ENCODE measurements at regions not wholly inside any gene's neighbourhood (a gene's known extent, or its start where the extent isn't known, plus 50 kb on each side); places are given as distances from the start of the nearest gene placed in this dataset.
A peak's percentile ranks its signal among the peaks of the same experiment; 100 is the strongest.

DNA sequence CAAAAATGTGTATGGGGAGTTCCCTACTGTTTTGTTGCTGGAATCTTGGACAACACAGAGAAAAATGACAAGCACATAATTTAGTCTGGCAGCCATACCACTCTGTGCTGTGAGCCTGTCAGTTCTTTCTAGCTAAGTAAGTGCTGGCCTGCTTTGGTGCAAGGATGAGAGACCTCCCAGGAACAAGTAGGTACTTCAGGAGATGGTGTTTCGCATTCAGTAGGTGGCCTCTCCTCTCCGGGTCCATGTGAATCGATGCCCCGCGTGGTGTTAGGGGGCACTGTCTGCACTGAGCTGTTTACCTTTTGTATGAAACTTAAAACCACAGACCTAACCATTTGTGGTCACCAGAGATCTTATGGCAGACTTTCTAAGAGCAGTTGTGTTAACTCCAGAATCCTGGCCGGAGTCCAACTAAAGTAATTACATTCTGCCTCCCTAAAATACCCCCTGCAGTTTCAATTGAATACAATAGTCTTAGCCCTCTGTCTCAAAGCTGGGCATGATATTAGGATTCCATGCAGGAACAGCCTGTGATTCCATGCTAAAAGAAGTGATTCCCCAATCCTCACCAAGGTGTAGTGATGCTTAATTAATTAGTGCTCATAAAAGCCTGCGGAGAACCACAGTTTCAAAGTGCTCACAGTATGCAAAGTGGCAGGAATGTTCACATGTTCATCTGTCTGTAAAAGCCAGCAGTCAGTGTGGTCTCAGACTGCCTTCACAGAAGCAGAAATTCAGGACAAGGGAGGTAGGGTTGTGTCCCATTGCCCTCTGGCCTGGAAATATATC, 64.2 kb downstream of the LLPH start:
- peak; percentile 89 for DNase-seq (ENCODE audit: low read depth)

GRCh38 chr12:66065641-66066136, 64.9 kb downstream of the LLPH start:
- DNase-seq (ENCODE audit: low read depth) = peak; percentile 32

- DNase-seq (ENCODE audit: low read depth) = no peak
Measured at GRCh38 chr12:66065150-66065549, 65.4 kb downstream of the LLPH start.

DNA sequence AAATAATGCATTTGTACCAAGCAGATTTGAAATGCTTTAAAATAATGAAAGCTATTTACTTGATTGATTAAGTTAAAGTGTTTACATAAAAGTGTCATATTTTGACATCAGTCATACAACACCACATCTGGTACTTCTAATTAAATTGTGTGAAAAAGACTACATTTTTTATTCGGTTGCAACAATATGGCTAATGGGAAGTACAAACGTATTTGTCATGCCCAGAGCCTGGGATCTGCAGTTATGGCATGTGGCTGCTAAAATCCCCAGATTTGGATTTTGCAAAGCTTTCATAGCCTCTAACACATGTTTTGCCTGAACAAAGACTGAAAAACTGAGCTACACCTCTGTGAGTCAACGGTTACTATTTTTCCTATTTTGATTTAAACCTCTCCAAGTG, 66.6 kb downstream of the LLPH start:
- DNase-seq (ENCODE audit: low read depth) = no peak

DNA sequence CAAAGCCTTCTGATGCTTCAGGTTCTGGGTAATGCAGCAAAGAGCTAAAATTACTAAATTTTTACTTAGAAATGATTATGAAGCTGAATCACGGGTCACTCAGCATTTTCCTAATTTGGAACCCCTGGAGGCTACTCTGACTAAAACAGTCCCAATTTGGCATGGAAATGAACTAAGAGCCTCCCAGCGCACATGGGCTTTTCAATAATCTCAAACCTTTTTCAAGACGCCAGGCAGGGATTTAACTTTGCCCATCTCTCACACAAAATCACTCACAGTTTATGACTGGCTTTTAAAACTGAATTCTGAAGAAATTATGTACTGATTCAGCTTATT, 68.3 kb downstream of the LLPH start:
- DNase-seq (ENCODE audit: low read depth) = no peak

DNA sequence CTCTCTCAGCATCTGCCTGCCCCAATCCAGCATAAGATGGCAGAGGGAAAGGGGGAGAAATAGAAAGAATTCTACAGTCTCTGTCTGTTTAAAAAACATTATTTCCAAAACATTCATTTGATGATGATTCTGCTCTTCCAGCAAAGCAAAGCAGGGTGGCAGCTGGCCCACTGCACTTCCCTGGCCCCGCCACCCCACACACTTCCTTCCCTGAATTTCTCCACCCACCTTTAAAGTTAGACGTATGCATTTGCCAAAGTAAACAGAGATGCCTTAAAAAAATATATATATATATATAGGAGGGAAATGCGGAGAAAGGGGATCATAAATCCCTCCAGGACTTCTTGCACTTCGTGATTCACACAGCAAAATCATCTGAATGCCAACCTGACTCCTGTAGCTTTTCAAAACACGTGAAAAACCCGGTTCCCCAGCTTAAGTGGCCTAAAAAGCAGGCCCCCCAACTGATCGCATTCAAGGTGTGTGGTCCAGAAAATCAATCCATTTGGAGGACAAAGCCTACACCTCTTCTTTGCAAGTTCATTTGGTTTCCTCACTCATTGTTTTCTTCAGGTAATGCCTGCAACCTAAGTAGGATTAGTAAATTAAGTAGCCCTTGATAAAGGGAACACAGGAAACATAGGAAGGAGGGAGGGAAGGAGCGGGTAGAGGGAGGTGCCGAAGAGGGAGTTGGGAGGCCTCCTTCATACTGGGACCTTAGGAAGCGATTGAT, 68.8 kb downstream of the LLPH start:
- DNase-seq (ENCODE audit: low read depth) = no peak

DNA sequence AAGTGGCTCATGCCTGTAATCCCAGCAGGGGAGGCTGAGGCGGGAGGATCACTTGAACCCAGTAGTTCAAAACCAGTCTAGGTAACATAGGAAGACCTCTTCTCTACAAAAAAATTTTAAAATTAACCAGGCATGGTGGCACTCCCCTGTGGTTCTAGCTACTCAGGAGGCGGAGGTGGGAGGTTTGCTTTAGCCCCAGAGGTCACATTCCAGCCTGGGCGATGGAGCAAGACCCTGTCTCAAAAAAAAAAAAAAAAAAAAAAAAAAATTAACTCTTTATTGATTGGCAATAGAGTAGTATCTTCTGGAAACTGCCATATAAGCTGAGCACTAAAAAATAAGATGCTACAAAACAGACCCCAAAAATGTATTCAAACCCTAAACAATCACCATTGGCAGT, 69.5 kb downstream of the LLPH start:
- no peak for DNase-seq (ENCODE audit: low read depth)

DNA sequence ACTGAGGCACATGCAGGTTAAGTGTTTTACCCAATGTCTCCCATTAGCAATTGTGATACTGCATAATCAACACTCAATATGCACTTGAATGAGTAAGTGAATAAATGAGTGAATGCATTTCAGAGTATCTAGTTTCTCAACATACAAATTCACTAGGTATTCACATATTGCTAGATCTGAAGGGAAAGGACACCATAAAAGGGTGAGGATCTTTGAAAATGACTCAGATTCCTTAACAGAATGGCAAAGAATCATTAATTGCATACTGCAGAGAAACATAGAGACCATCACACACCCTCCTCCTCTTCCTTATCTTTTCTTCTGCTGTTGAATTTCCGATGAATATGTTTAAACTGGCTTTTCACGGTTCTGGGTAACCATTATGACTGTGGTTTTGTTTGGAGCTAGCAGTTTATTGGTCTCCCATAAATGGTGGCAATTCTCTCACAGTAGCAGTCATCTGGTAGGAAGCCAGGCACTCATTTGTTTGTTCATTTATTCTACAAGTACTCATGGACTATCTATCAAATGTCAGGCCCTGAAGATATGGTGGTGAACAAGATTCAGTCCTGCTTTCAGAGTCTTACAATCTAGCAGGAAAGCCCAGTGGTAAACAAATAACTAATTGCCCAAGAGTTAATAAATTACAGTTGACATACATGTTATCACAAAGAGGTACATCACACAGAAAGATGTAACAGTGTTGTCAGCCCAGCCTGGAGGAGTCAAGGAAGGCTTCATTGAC, 70.2 kb downstream of the LLPH start:
- no peak for DNase-seq (ENCODE audit: low read depth)

GRCh38 chr12:66059666-66060065, 70.9 kb downstream of the LLPH start:
- DNase-seq (ENCODE audit: low read depth) = no peak

DNA sequence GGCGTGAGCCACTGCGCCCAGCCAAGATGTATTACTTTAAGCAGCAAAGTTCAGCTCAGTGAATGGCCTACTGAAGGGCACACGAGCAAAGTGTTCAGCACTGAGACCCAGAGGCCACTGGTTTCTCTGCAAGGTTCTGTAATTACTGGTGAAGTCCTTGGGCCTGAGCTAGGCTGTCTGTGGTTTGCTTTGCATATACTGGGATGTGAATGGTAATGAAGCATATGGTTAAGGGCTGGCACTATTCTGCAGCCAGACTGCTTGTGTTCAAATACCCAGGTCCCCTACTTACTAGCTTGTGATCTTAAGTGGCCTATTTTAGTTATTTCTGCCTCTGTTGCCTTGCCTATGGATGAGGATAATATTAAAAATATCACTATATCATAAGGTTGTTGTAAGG, 72.0 kb downstream of the LLPH start:
- DNase-seq (ENCODE audit: low read depth) = no peak

DNA sequence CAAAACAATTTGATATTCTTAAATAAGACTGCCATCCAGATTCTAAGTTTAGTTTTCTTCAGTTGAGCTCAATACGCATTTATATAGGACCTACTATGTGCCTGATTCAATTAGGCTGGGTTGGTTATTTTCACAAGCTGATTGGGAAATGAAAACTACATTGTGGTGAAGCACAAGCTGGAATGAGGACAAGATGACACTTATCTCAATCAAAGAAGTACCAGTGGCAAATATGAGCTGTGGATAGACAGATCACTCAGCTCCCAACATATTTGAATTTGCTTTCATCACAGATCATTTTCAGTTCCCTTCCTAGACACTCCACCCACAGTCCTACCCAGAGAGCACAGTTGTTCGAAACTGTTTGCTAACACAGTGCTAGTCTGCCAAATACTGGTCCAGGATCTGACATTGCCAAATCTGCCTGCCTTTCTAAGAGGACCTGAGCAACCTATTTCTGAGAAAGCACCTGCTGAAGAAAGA, 74.7 kb downstream of the LLPH start:
- DNase-seq (ENCODE audit: low read depth) = no peak

DNA sequence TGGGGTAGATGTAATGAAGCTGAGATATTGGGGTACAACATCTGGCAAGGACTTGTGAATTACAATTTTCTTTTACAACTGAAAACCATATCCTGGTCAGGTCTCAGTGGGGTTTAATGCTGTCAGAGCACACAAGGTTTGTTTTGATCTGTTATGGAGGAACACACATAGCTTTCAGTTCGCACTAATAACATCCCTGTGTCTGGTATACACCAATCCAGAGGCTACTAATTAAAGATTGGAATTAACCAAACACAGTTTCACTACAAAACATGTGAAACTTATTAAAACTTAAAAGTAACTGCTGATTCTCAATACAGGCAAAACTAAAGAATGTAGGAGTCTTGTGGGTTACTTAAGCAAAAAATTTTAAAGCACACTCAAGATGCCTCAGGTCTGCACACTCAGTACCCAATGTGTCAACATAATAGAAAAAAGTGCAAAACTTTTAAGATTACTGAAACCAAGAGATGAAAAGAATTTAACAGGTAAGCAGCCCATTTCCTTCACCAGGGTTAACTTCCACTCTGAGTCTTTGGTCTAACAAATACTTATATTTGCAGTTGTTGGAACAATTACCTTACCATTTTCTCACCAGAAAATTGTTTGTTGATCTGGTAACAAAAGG, 77.4 kb downstream of the LLPH start:
- DNase-seq (ENCODE audit: low read depth) = no peak

GRCh38 chr12:66051361-66051760, 79.2 kb downstream of the LLPH start:
- DNase-seq (ENCODE audit: low read depth) = no peak

- no peak for DNase-seq (ENCODE audit: low read depth)
Measured at GRCh38 chr12:66050610-66051009, 79.9 kb downstream of the LLPH start.

GRCh38 chr12:66050283-66050576, 80.3 kb downstream of the LLPH start:
- no peak for DNase-seq (ENCODE audit: low read depth)

DNA sequence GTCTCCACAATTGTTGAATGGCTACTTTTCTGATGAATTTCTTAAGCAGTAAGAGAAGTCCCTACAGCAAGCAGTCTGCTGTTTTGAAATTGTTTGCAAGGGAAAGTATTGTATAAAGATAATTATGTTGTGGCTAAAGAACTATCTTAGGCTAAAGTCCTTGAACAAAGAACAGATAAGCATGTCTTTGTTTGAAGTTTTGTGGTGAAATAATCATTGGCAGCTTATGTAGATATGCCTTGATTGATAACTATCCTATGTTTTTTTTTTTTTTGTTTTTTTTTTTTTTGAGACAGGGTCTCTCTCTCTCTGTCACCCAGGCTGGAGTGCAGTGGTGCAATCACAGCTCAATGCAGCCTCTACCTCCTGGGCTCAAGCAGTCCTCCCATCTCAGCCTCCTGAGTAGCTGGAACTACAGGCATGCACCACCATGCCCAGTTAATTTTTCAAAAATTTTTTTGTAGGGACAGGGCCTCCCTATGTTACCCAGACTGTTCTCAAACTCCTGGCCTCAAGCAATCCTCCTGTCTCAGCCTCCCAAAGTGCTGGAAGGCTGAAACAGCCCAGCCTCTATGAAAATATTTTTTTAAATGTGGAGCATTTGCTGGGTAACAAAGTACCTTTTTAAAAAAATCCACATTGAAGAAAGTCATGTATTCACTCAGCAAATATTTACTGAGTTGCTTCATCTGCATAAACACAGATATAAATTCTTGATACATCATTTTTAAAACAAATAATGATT, 80.8 kb downstream of the LLPH start:
- DNase-seq (ENCODE audit: low read depth) = no peak

DNA sequence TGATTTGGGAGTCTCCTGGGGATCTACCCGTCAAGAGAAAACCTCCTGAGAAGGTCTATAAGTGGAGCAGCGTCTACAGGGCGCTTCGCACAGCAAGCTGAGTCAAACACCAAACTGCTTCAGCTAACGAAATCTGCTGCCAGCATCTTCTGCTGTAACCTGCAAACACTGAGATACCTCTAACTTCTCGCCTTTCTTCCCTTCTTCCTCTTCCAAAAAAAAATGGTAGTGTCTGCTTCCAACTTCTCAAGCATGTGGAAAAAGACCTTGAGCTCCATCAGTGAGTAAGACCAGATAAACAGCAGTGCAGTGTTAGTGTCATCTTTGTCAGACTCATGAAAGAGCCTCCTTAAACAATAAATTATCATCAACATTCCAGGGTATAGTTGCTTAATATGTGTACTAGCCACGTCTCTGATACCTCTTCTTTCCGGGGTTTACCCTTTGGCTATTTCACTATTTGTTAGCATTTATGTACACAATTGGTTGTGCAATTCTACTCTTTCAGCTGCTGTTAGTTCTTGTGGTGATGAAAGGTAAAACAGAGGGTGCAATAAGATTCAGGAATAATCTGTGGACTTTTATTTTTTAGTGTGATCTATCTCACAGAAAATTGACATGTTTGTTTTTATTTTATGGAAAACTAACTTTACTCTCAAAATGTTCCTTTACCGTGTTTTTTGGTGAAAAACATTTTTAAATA, 81.6 kb downstream of the LLPH start:
- DNase-seq (ENCODE audit: low read depth) = no peak

- no peak for DNase-seq (ENCODE audit: low read depth)
Measured at GRCh38 chr12:66048218-66048834, 82.2 kb downstream of the LLPH start.

DNA sequence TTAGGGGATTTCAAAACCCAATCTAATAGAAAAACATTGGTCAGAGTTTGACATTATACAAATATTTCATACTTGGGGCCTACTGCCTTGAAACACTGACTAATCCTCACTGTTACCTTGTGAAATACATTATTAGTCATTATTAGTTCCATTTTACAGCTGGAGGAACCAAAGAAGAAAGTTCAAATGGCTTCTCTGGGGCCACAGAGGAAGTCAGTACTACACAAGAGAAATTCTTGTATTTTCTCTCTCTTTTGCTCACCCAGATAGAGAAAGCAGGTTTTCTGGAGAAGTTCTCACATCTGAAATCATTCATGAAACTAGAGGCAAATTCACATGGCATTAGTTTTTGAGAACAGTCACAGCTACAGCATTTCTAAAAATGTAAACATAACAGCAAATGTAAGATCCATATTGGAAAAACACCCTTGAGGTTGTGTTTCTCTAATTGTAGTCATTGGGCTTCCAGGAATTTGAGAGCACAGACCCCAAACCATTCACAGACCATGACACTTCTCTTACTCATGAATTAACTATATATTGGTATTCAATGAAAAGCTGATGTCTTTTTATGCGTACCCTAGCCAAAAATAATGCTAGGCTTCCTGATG, 83.0 kb downstream of the LLPH start:
- no peak for DNase-seq (ENCODE audit: low read depth)

GRCh38 chr12:66045506-66045905, 85.0 kb downstream of the LLPH start:
- no peak for DNase-seq (ENCODE audit: low read depth)
